HepG2 (cell line): ENCODE measurements at regions not wholly inside any gene's neighbourhood (a gene's known extent, or its start where the extent isn't known, plus 50 kb on each side); places are given as distances from the start of the nearest gene placed in this dataset.

ENCODE experiments used
- CBX1 ChIP-seq: IDR thresholded peaks from one replicate; pipeline ENCODE4 v1.6.1; 2016; ENCODE audit warnings: antibody characterized with exemption, low read depth
- FOXA3 ChIP-seq: IDR thresholded peaks from 2 replicates; pipeline ENCODE4 v1.6.1; 2016; ENCODE audit warnings: missing genetic modification reagents, missing compliant biosample characterization
- SPEN ChIP-seq: sonication (generic); formaldehyde crosslinking; IDR thresholded peaks from 2 replicates; pipeline ENCODE4 v1.5.1; 2020; ENCODE audit warnings: low read depth, mild to moderate bottlenecking, missing genetic modification reagents
- TF ChIP-seq, protein P1 (sequence below): sonication (generic); formaldehyde crosslinking; IDR thresholded peaks from 2 replicates; pipeline ENCODE4 v1.4.0; 2020; ENCODE audit warnings: low read depth, missing genetic modification reagents
- TF ChIP-seq, protein P2 (sequence below): sonication (generic); formaldehyde crosslinking; IDR thresholded peaks from 2 replicates; pipeline ENCODE4 v1.5.0; 2020; ENCODE audit warnings: mild to moderate bottlenecking, missing genetic modification reagents, moderate library complexity

- no peak for TF ChIP-seq CBX1
- TF ChIP-seq, protein P1, sequence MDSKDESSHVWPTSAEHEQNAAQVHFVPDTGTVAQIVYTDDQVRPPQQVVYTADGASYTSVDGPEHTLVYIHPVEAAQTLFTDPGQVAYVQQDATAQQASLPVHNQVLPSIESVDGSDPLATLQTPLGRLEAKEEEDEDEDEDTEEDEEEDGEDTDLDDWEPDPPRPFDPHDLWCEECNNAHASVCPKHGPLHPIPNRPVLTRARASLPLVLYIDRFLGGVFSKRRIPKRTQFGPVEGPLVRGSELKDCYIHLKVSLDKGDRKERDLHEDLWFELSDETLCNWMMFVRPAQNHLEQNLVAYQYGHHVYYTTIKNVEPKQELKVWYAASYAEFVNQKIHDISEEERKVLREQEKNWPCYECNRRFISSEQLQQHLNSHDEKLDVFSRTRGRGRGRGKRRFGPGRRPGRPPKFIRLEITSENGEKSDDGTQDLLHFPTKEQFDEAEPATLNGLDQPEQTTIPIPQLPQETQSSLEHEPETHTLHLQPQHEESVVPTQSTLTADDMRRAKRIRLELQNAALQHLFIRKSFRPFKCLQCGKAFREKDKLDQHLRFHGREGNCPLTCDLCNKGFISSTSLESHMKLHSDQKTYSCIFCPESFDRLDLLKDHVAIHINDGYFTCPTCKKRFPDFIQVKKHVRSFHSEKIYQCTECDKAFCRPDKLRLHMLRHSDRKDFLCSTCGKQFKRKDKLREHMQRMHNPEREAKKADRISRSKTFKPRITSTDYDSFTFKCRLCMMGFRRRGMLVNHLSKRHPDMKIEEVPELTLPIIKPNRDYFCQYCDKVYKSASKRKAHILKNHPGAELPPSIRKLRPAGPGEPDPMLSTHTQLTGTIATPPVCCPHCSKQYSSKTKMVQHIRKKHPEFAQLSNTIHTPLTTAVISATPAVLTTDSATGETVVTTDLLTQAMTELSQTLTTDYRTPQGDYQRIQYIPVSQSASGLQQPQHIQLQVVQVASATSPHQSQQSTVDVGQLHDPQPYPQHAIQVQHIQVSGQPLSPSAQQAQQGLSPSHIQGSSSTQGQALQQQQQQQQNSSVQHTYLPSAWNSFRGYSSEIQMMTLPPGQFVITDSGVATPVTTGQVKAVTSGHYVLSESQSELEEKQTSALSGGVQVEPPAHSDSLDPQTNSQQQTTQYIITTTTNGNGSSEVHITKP (CRISPR knock-in tag) = no peak
- 0 out of 2 replicates have a peak, but pooled peaks have one; percentile 12 for TF ChIP-seq FOXA3 (CRISPR knock-in tag)
- TF ChIP-seq, protein P2, sequence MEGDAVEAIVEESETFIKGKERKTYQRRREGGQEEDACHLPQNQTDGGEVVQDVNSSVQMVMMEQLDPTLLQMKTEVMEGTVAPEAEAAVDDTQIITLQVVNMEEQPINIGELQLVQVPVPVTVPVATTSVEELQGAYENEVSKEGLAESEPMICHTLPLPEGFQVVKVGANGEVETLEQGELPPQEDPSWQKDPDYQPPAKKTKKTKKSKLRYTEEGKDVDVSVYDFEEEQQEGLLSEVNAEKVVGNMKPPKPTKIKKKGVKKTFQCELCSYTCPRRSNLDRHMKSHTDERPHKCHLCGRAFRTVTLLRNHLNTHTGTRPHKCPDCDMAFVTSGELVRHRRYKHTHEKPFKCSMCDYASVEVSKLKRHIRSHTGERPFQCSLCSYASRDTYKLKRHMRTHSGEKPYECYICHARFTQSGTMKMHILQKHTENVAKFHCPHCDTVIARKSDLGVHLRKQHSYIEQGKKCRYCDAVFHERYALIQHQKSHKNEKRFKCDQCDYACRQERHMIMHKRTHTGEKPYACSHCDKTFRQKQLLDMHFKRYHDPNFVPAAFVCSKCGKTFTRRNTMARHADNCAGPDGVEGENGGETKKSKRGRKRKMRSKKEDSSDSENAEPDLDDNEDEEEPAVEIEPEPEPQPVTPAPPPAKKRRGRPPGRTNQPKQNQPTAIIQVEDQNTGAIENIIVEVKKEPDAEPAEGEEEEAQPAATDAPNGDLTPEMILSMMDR (CRISPR knock-in tag) = peak; percentile 50
- no peak for TF ChIP-seq SPEN (CRISPR knock-in tag)
These were observed 52.4 kb upstream of the ITGB1 start (continued) for GRCh38 chr10:33010132-33011037.
